ENCODE measurements at regions not wholly inside any gene's neighbourhood (a gene's known extent, or its start where the extent isn't known, plus 50 kb on each side); places are given as distances from the start of the nearest gene placed in this dataset.

- TF ChIP-seq CTCF (conservative IDR thresholded peaks at IDR 0.05; ENCODE audit: low read depth, low read length) (no peak), POLR2A (IDR thresholded peaks at IDR 0.05; ENCODE audit: low read depth, low read length) (no peak), MAZ (IDR thresholded peaks at IDR 0.05; ENCODE audit: borderline replicate concordance, low read depth, low read length) (no peak), USF2 (IDR thresholded peaks at IDR 0.05; ENCODE audit: low read depth, low read length) (no peak), CEBPB (IDR thresholded peaks at IDR 0.05; ENCODE audit: low read depth, low read length) (no peak), MXI1 (IDR thresholded peaks at IDR 0.05; ENCODE audit: borderline replicate concordance, low read depth, low read length) (no peak), RCOR1 (IDR thresholded peaks at IDR 0.05; ENCODE audit: insufficient replicate concordance, low read length) (no peak), SMC3 (IDR thresholded peaks at IDR 0.05; ENCODE audit: low read depth, low read length) (no peak), CHD1 (IDR thresholded peaks at IDR 0.05; ENCODE audit: low read depth, low read length) (no peak)
Observed at GRCh38 chr9:11708899-11709298, 984.3 kb upstream of the TYRP1 start.

All from IMR-90 (cell line).